GM21717 (cell line): ENCODE measurements at regions not wholly inside any gene's neighbourhood (a gene's known extent, or its start where the extent isn't known, plus 50 kb on each side); places are given as distances from the start of the nearest gene placed in this dataset.
"Not testable (repeated sequence)": the region's sequence is repeated elsewhere in the genome, so short reads cannot be mapped to it uniquely, and the experiment has no call there.

Experiments
- ATAC-seq: cut with Tn5 transposase; IDR thresholded peaks from one replicate; pipeline ENCODE4 v1.9.1; 2021; ENCODE audit warnings: mild to moderate bottlenecking, moderate library complexity; ENCODE audit not compliant: unreplicated experiment

- ATAC-seq: no peak
Observed at GRCh38 chr16:85270374-85270773, 158.1 kb upstream of the CIBAR2 start.

GRCh38 chr16:85271198-85271597, 158.9 kb upstream of the CIBAR2 start:
- no peak for ATAC-seq

DNA sequence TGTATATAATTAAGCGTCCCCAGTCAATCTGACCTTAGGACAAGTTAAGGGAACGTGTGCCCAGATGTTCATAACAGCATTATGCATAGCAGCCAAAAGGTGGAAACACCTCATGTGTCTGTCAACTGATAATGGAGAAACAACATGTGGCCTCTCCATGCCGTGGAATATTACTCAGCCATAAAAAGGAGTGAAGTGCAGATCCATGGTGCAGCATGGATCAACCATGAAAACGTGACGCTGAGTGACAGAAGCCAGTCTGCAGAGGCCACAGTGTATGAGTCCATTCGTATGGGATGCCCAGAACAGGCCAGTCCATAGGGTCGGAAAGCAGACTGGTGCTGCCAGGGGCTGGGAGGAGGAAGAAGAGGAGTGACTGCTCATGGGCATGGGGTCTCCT, 161.0 kb upstream of the CIBAR2 start:
- ATAC-seq: no peak

DNA sequence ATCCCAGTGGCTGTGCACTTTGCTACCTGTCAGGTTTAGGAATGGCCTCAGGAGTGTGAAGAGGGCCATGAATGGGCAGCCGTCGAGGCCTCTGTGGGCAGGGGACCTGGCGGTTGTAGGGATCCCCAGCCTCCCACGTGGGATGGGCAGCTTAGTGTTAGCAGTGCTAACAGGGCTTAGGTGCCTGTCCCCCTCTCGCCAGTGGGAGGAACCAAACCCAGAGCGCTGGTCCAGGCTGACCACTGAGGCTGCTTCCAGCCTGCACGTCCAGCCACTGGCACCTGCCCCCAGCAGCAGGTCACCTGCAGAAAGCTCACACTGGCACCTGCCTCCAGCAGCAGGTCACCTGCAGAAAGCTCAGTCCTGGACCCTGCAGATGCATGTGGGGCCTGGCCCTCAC, 162.2 kb upstream of the CIBAR2 start:
- no peak for ATAC-seq

GRCh38 chr16:85274924-85275323, 162.7 kb upstream of the CIBAR2 start:
- no peak for ATAC-seq

DNA sequence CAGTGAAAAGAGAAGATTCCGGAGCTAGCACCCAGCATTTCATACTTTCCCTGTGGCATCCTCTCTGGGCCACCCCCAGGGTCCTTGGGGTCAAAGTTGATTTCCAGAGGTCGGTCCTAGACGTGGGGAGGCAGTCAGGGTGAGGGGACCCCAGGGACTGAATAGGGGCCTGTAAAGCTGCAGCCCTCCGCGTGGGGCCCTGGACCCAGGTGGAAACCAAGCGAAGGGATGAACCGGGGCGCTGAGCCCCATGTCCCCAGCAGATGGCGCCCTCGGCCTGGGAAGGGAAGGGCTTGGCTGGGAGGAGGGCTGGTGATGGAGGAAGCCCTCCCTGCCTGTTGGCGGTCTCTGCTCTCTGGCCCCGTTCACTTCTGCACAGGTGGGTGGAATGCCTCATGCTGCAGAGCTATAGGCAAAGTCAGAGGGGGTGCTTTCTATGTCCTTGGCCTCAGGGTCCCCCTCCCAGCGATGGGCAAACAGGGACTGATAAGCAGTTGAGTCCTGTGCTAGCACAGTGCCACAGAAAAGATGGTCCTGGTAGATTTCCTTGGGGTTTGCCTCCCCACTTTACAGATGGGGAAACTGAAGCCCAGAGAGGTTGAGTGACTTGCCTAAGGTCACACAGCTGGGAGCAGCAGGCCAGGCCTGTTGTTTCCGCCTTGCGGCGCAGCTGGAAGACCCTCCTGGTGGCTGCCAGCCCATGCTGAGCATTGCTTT, 163.4 kb upstream of the CIBAR2 start:
- ATAC-seq: no peak

GRCh38 chr16:85276258-85276657, 164.0 kb upstream of the CIBAR2 start:
- ATAC-seq: no peak

DNA sequence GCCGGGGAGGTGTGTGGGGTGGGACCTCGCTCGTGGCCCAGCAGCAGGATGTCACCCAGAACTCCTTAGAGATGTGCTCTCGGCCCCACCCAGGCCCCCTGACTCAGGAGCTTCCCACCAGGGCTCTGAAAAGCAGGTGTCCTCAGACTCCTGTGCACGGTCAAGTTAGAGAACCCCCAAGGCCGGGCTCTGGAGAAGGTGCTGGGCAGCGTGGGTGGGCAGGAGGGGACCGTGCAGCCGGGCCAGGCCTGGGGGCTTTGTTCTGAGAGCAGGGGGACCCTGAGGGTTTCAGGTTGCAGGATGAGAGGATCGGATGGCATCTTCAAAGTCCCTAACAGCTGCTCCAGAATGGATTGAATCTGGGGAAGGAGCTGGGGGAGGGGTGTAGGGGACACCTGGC, 164.4 kb upstream of the CIBAR2 start:
- ATAC-seq: no peak

- no peak for ATAC-seq
Observed at GRCh38 chr16:85278839-85279238, 166.6 kb upstream of the CIBAR2 start.

DNA sequence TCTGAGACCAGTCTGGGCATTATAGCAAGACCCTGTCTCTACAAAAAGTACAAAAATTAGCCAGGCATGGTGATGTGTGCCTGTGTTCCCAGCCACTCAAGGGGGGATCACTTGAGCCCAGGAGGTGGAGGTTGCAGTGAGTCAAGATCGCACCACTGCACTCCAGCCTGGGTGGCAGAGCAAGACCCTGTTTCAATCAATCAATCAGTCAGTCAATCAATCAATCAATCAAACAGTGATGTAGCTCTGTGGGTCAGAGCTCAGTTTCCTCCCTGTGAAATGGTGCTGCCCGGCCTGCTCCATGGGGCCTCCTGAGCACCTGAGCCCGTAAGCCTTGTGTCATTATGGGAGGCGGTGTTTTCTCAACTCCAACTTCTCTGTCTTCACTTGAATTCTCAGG, 167.1 kb upstream of the CIBAR2 start:
- ATAC-seq: no peak

- no peak for ATAC-seq
Observed at GRCh38 chr16:85279825-85280545, 167.7 kb upstream of the CIBAR2 start.

DNA sequence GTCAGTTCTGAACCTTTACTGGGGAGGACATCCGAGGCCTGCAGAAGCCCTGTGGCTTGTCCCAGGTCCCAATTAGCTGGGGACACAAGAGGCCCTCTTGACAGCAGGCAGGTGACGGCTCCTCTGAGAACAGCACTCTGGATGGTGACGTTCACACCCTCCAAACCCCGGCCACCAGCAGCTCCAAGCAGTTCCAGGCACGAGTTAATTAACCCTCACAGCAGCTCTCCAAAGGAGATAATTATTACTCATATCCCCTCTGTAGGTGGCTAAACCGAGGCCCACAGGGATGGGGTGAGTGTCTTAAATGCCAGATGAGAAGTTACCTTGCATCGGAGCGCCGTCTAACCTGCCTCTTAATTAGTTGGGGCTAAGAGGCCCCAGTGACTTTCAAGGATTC, 168.9 kb upstream of the CIBAR2 start:
- ATAC-seq: no peak

DNA sequence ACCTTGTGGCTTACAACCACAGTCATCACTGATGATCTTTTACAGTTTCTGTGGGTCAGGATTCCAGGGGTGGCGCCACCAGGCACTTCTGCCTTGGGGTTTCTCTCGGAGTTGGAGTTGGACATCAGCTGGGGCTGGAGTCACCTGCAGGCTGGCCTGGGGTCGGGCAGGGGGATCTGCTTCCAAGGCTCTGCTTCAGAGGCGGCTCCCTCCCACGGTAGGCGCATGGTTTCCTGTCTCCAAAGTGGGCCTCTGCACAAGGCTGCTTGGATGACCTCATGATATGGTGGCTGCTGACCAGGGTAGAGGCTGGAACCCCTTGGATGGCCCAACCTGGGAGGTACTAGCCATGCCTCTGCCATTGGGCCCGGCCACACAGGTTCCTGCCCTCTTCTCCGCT, 170.6 kb upstream of the CIBAR2 start:
- ATAC-seq: no peak

DNA sequence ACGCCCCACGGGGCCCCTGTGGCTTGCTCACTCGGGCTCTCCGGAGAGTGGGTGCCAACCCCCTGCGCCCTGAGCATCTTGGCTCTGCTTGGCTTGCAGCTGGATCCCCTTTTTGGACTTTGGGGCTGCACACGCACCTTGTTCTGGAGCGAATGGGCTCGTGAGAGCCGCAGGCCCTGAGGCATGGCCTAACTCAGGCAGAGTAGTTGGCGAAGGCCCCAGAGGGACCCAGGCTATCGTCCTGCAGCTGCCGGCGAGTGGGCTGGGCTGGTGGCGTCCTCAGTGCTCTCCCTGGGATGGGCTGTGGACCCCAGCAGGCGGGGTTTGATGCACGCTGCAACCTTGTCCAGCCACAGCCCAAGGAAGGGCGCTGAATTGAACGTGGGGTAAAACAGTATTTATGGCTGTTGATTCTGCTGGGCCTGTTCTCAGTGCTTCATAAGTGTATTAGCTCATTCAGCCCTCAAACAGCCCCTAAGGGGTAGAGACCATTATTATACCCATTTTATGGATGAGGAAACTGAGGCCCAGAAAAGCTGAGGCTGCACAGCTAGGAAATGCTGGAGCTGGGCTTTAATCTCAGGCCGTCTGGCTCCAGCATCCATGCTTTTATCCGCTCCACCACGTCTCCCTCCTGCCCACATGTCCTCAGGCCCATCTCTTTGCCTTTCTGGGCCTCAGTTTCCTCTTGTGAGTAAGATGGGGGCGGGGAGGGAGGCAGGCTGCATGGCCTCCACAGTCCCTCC, 171.2 kb upstream of the CIBAR2 start:
- no peak for ATAC-seq

DNA sequence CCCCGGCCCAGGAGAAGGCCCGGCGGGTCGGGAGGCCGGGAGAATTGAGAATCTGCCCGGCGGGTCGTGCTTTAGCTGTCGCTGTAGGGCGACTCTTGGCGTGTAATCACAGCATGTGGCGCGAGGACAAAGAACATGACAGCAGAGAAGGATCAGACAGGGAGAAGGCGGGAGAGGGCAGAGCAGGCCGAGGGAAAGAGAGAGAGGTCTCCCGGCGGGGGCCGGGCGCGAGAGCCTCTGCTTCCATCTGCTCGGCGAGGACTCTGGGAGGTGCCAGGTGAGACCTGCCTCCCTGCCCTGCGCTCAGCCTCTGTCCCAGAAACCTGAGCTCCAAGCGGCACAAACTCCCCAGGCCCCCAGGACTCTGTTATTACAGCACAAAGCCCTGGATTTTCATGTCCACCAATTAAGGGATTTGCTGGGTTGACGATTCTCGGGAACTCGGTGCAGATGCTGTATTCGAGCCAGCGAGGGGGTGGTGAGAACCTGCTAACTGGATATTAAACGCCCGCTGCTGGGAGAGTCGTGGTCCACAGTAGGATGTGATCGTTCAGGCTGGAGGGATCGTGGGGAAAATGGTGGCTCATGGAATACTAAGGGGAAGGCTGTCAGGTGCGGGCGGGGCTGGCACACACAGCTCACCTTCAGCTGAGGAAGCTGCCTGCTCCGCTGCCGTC, 172.0 kb upstream of the CIBAR2 start:
- ATAC-seq: no peak

GRCh38 chr16:85285681-85286065, 173.4 kb upstream of the CIBAR2 start:
- no peak for ATAC-seq

DNA sequence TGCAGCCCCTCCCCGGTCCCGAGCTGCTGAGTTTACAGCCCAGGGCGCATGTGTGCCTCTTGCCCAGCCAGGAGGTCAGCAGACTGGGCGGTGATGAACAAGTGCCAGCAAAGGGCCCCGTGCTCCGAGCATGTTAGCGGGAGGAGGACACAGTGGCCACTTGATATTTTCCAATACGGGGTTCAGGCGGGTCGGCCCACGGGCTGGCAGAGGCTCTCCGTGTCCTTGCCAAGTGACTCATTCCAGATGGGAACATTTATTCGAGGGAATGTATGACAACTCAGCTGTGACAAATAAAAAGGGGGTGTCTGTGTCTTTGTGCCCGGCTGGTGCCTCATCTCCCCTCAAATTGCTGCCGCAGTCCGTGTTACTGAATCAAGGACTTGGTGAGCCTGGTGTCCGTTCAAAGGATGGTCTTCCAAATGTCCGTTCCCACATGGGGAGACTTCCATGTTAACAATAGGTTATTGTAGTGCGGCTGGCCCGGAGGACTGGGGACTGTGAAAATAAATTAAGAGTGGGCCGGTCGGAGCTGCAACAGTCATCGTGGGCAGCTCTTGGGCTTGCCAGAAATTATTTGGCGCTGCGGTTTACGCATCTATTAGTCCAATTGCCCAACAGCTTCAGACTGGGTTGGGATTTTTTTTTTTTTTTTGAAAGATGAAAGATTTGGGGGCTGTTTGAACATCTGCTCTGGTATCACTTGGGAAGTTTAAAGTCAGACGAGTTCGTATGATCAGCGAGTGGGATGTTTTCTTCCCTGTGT, 174.0 kb upstream of the CIBAR2 start:
- no peak for ATAC-seq

- no peak for ATAC-seq
Observed at GRCh38 chr16:85286951-85287814, 174.9 kb upstream of the CIBAR2 start.

GRCh38 chr16:85287815-85288109, 175.5 kb upstream of the CIBAR2 start:
- ATAC-seq: not testable (repeated sequence)

DNA sequence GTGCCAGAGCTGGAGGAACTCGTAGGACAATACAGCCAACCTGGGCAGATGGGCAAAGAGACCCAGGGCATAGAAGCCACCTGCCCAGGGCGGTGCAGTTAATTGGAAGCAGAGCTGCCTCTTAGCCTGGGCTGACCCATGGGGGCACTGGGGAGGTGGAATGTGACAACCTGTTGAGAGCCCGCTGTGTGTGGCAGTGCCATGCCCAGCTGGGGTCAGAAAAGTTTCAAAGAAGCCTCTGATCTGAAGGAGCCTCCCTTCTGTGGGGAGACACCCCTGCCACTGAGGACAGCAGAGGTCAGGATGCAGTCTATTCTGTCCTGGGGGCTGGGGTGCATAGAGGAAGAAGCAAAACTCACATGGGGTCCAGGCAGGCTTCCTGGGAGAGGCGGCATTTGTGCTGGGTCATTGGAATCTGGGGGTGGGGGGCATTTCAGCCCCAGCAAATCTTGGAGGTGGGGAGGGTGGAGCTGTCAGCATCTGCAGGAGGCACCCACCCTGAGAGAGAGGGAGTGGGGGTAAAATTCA, 176.1 kb upstream of the CIBAR2 start:
- no peak for ATAC-seq
